Fibroblast of lung (primary cell): ENCODE measurements at regions not wholly inside any gene's neighbourhood (a gene's known extent, or its start where the extent isn't known, plus 50 kb on each side); places are given as distances from the start of the nearest gene placed in this dataset.

Experiments
- DNase-seq, 2 donors: peaks; one replicate each; pipeline versions ENCODE4 v3.0.0 to v3.0.0-alpha.2; 2010; ENCODE audit warnings: low read depth in 2 of 2
- H2AFZ ChIP-seq: 2 replicates; pipeline ENCODE4 v1.5.1; 2012; ENCODE audit warnings: low read length, control low read depth, inconsistent platforms
- H3K27ac ChIP-seq: 2 replicates; pipeline ENCODE4 v1.5.1; 2011; ENCODE audit warnings: low read length, control low read depth; ENCODE audit not compliant: insufficient read depth
- H3K27me3 ChIP-seq: 2 replicates; pipeline ENCODE4 v1.5.1; 2011; ENCODE audit warnings: mild to moderate bottlenecking, low read length; ENCODE audit not compliant: control insufficient read depth, insufficient read depth
- H3K36me3 ChIP-seq: 2 replicates; pipeline ENCODE4 v1.5.1; 2011; ENCODE audit warnings: low read length; ENCODE audit not compliant: control insufficient read depth, insufficient read depth
- H3K4me1 ChIP-seq: 2 replicates; pipeline ENCODE4 v1.5.1; 2011; ENCODE audit warnings: low read length; ENCODE audit not compliant: control insufficient read depth, insufficient read depth; ENCODE audit errors: extremely low read depth
- H3K4me2 ChIP-seq: 2 replicates; pipeline ENCODE4 v1.5.1; 2011; ENCODE audit warnings: low read length, control low read depth; ENCODE audit not compliant: insufficient read depth; ENCODE audit errors: extremely low read depth
- H3K4me3 ChIP-seq, 4 experiments: fragments of 200-600 bp in 1 of 4; sonication (generic) in 1 of 4; replicated peaks in 1 of 4; 2 replicates each; pipeline ENCODE4 v1.5.1; 2011 to 2016; ENCODE audit warnings: low read length in 4 of 4, low read depth in 3 of 4, mild to moderate bottlenecking in 3 of 4, control low read depth in 2 of 4, inconsistent platforms in 1 of 4, mixed read lengths in 1 of 4; ENCODE audit not compliant: insufficient read depth in 1 of 4; ENCODE audit errors: control extremely low read depth in 1 of 4
- H3K79me2 ChIP-seq: 2 replicates; pipeline ENCODE4 v1.5.1; 2012; ENCODE audit warnings: mild to moderate bottlenecking, low read length, inconsistent platforms; ENCODE audit not compliant: control insufficient read depth, insufficient read depth
- H3K9ac ChIP-seq: 2 replicates; pipeline ENCODE4 v1.5.1; 2011; ENCODE audit warnings: mild to moderate bottlenecking, low read length, control low read depth; ENCODE audit not compliant: insufficient read depth
- H3K9me3 ChIP-seq: 2 replicates; pipeline ENCODE4 v1.5.1; 2012; ENCODE audit warnings: low read depth, low read length; ENCODE audit not compliant: control insufficient read depth, insufficient read depth
- H4K20me1 ChIP-seq: 2 replicates; pipeline ENCODE4 v1.5.1; 2011; ENCODE audit warnings: low read length; ENCODE audit not compliant: control insufficient read depth, insufficient read depth; ENCODE audit errors: extremely low read depth
- CTCF ChIP-seq, 2 donors: IDR thresholded peaks in 1 of 2; conservative IDR thresholded peaks in 1 of 2; 1 replicate in 1 of 2; 2 replicates in 1 of 2; pipeline ENCODE4 v1.5.1; 2011 to 2012; ENCODE audit warnings: low read length in 2 of 2, control low read depth in 1 of 2, inconsistent platforms in 1 of 2, low read depth in 1 of 2, mild to moderate bottlenecking in 1 of 2
- EZH2 ChIP-seq: IDR thresholded peaks from 2 replicates; pipeline ENCODE4 v1.5.1; 2012; ENCODE audit warnings: low read length, control low read depth, mild to moderate bottlenecking; ENCODE audit errors: missing control alignments

- H3K4me1 ChIP-seq = no peaks in the 10 kb centered on the region
- no peaks in the 10 kb centered on the region for H3K79me2 ChIP-seq
- no peaks in the 10 kb centered on the region for H3K9me3 ChIP-seq
- TF ChIP-seq EZH2 (no peak), CTCF (conservative IDR thresholded peaks at IDR 0.05 in 1 of 2, IDR thresholded peaks at IDR 0.05 in 1 of 2; ENCODE audit: low read depth in 1 of 2, low read length in 2 of 2) (no peak)
- no peak overlapping the region for H3K9ac ChIP-seq
- H3K4me3 ChIP-seq = no peak overlapping the region
- H3K27me3 ChIP-seq = peaks cover 2% of the 10 kb centered on the region
- no peaks in the 10 kb centered on the region for H4K20me1 ChIP-seq
- DNase-seq = no peak
- no peak overlapping the region for H3K4me2 ChIP-seq
- H3K36me3 ChIP-seq = no peaks in the 10 kb centered on the region
- H2AFZ ChIP-seq = no peak overlapping the region
- H3K27ac ChIP-seq = no peak overlapping the region
Measured at GRCh38 chr4:1466034-1466862, 60.0 kb upstream of the NKX1-1 start.

- H3K27me3 ChIP-seq = no peaks in the 10 kb centered on the region
- H3K9ac ChIP-seq = no peak overlapping the region
Measured at GRCh38 chr4:1465173-1466033, 59.2 kb upstream of the NKX1-1 start.

More at GRCh38 chr4:1465173-1466033, 59.2 kb upstream of the NKX1-1 start:
- Histone ChIP-seq H4K20me1 (no peaks in the 10 kb centered on the region), H3K79me2 (no peaks in the 10 kb centered on the region), H3K4me3 (no peak overlapping the region), H2AFZ (no peak overlapping the region), H3K4me1 (no peaks in the 10 kb centered on the region), H3K36me3 (no peaks in the 10 kb centered on the region), H3K9me3 (no peaks in the 10 kb centered on the region), H3K27ac (no peak overlapping the region), H3K4me2 (no peak overlapping the region)
- TF ChIP-seq EZH2 (no peak), CTCF (conservative IDR thresholded peaks at IDR 0.05 in 1 of 2, IDR thresholded peaks at IDR 0.05 in 1 of 2; ENCODE audit: low read depth in 1 of 2, low read length in 2 of 2) (no peak)
- DNase-seq = no peak
